ENCODE measurements at regions not wholly inside any gene's neighbourhood (a gene's known extent, or its start where the extent isn't known, plus 50 kb on each side); places are given as distances from the start of the nearest gene placed in this dataset.

DNA sequence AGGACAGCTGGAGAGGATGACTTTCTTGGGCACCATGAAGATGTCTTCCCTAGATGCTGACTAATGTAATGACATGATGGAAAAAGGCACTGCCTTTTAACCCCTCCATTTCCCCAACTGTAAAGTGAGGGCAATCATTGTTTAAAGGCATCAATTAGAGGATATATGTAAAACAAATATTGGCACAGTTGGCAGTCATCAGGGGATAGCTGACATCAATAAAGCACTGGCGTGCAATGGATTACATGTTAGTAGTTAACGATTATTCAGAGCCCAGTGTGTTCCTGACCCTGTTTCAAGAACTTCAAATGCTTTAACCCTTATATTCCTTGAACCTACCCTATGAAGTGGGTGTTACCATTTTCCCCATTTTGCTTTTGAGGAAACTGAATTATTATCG is 100.7 kb downstream of the TMEM114 start (continued):
- TF ChIP-seq, protein P1, sequence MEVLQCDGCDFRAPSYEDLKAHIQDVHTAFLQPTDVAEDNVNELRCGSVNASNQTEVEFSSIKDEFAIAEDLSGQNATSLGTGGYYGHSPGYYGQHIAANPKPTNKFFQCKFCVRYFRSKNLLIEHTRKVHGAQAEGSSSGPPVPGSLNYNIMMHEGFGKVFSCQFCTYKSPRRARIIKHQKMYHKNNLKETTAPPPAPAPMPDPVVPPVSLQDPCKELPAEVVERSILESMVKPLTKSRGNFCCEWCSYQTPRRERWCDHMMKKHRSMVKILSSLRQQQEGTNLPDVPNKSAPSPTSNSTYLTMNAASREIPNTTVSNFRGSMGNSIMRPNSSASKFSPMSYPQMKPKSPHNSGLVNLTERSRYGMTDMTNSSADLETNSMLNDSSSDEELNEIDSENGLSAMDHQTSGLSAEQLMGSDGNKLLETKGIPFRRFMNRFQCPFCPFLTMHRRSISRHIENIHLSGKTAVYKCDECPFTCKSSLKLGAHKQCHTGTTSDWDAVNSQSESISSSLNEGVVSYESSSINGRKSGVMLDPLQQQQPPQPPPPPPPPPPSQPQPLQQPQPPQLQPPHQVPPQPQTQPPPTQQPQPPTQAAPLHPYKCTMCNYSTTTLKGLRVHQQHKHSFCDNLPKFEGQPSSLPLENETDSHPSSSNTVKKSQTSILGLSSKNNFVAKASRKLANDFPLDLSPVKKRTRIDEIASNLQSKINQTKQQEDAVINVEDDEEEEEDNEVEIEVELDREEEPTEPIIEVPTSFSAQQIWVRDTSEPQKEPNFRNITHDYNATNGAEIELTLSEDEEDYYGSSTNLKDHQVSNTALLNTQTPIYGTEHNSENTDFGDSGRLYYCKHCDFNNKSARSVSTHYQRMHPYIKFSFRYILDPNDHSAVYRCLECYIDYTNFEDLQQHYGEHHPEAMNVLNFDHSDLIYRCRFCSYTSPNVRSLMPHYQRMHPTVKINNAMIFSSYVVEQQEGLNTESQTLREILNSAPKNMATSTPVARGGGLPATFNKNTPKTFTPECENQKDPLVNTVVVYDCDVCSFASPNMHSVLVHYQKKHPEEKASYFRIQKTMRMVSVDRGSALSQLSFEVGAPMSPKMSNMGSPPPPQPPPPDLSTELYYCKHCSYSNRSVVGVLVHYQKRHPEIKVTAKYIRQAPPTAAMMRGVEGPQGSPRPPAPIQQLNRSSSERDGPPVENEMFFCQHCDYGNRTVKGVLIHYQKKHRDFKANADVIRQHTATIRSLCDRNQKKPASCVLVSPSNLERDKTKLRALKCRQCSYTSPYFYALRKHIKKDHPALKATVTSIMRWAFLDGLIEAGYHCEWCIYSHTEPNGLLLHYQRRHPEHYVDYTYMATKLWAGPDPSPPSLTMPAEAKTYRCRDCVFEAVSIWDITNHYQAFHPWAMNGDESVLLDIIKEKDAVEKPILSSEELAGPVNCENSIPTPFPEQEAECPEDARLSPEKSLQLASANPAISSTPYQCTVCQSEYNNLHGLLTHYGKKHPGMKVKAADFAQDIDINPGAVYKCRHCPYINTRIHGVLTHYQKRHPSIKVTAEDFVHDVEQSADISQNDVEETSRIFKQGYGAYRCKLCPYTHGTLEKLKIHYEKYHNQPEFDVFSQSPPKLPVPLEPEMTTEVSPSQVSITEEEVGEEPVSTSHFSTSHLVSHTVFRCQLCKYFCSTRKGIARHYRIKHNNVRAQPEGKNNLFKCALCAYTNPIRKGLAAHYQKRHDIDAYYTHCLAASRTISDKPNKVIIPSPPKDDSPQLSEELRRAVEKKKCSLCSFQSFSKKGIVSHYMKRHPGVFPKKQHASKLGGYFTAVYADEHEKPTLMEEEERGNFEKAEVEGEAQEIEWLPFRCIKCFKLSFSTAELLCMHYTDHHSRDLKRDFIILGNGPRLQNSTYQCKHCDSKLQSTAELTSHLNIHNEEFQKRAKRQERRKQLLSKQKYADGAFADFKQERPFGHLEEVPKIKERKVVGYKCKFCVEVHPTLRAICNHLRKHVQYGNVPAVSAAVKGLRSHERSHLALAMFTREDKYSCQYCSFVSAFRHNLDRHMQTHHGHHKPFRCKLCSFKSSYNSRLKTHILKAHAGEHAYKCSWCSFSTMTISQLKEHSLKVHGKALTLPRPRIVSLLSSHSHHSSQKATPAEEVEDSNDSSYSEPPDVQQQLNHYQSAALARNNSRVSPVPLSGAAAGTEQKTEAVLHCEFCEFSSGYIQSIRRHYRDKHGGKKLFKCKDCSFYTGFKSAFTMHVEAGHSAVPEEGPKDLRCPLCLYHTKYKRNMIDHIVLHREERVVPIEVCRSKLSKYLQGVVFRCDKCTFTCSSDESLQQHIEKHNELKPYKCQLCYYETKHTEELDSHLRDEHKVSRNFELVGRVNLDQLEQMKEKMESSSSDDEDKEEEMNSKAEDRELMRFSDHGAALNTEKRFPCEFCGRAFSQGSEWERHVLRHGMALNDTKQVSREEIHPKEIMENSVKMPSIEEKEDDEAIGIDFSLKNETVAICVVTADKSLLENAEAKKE (CRISPR knock-in tag; IDR thresholded peaks at IDR 0.05), result no peak
- TF ChIP-seq ETS1 (IDR thresholded peaks at IDR 0.05) (no peak), ZNF114 (CRISPR knock-in tag; IDR thresholded peaks at IDR 0.05) (no peak), STAT1 (IDR thresholded peaks at IDR 0.05; ENCODE audit: unreplicated experiment) (no peak)

DNA sequence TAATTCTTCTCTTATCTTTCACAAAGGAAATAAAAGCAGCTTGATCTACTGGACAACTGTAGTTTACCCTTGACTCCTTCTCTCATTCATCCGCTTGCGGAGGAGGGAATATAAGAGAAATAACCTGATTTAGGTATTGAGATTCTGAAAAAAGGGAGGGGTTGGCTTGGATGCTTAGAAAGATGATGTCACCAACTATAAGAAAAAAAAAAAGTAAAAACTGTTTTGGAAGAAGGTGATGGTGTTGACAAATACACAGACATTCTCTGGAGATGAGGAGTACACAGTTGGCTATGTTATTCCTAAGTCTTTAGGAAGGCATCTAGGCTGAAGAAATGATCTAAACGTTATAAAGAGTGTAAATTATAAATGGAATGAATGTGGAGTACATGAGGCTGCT is 103.3 kb downstream of the TMEM114 start:
- H3K79me2 ChIP-seq (replicated peaks; ENCODE audit: insufficient read depth), result no peaks in the 10 kb centered on the region
- H4K20me1 ChIP-seq (replicated peaks; ENCODE audit: insufficient read depth), result no peaks in the 10 kb centered on the region
- no peaks in the 10 kb centered on the region for H3K36me3 ChIP-seq (ENCODE audit: insufficient read depth)
- H2AFZ ChIP-seq, result no peak overlapping the region
- H3K27me3 Mint-ChIP-seq (ENCODE audit: insufficient read depth, low read depth, poor library complexity), result peaks cover 7% of the 10 kb centered on the region
- ATAC-seq, result no peak
- no peaks in the 10 kb centered on the region for H3K4me1 ChIP-seq (ENCODE audit: insufficient read depth)
- no peaks in the 10 kb centered on the region for H3K27me3 ChIP-seq (ENCODE audit: insufficient read depth)
- no peak overlapping the region for H3K4me3 ChIP-seq
- no peak overlapping the region for H3K27ac ChIP-seq (ENCODE audit: low read depth)
- H3F3A ChIP-seq (replicated peaks; ENCODE audit: low read depth), result no peaks in the 10 kb centered on the region
- H3K36me3 Mint-ChIP-seq (ENCODE audit: low read depth), result no peaks in the 10 kb centered on the region
- H3K4me1 Mint-ChIP-seq, result no peaks in the 10 kb centered on the region
- no peak overlapping the region for H3K4me2 ChIP-seq
- no peaks in the 10 kb centered on the region for H3K9me3 Mint-ChIP-seq
- no peak for DNase-seq (ENCODE audit: low spot score)
- H3K4me3 Mint-ChIP-seq, result no peak overlapping the region
- no peak overlapping the region for H3K27ac Mint-ChIP-seq
- no peaks in the 10 kb centered on the region for H3K9me2 ChIP-seq (ENCODE audit: insufficient read depth)
- TF ChIP-seq ZNF114 (CRISPR knock-in tag; IDR thresholded peaks at IDR 0.05) (no peak), EZH2phosphoT487 (IDR thresholded peaks at IDR 0.05; ENCODE audit: unreplicated experiment) (no peak), ETS1 (IDR thresholded peaks at IDR 0.05) (no peak)
- TF ChIP-seq, protein P1 (CRISPR knock-in tag; IDR thresholded peaks at IDR 0.05), result no peak

Measured in GM23338 (cell line).